SK-N-SH (cell line): ENCODE measurements at regions not wholly inside any gene's neighbourhood (a gene's known extent, or its start where the extent isn't known, plus 50 kb on each side); places are given as distances from the start of the nearest gene placed in this dataset.

ENCODE experiments used
- CTCF ChIA-PET: fragments of 300-600, 350-600 bp; formaldehyde crosslinking; extraction: SDS; loops from one replicate; lab custom pipeline; 2021; lab: Yijun Ruan, JAX
- POLR2A ChIA-PET: fragments of 350-600 bp; sonication (Branson Sonifier 250); formaldehyde crosslinking; extraction: SDS; loops from one replicate; lab custom pipeline; 2020; ENCODE audit warnings: antibody characterized with exemption, inconsistent platforms; lab: Yijun Ruan, JAX
- DNase-seq: peaks from one replicate; pipeline ENCODE4 v3.0.0; 2012
- H2AFZ ChIP-seq: fragments of 200-600 bp; sonication (generic); 2 replicates; pipeline ENCODE4 v1.8.1; 2016; ENCODE audit warnings: antibody characterized with exemption, mild to moderate bottlenecking, low read depth
- H3F3A ChIP-seq: fragments of 200-600 bp; sonication (generic); replicated peaks from 2 replicates; pipeline ENCODE3; 2016; ENCODE audit warnings: antibody characterized with exemption, mild to moderate bottlenecking; ENCODE audit not compliant: insufficient read depth
- H3K27ac ChIP-seq, 2 experiments: fragments of 200-500 bp in 1 of 2; fragments of 200-600 bp in 1 of 2; sonication (Bioruptor generic) in 1 of 2; sonication (generic), shearing (Covaris generic) in 1 of 2; 2 replicates each; pipeline versions ENCODE4 v1.5.1 to v1.6.1; 2014 to 2016; ENCODE audit warnings: low read depth in 2 of 2, inconsistent platforms in 1 of 2, low read length in 1 of 2, mild to moderate bottlenecking in 1 of 2, mixed read lengths in 1 of 2
- H3K27me3 ChIP-seq: fragments of 200-600 bp; sonication (generic), shearing (Covaris generic); 2 replicates; pipeline ENCODE4 v1.6.1; 2016; ENCODE audit warnings: mixed run types; ENCODE audit not compliant: insufficient read depth
- H3K36me3 ChIP-seq, 2 experiments: fragments of 200-500 bp in 1 of 2; fragments of 200-600 bp in 1 of 2; sonication (Bioruptor generic) in 1 of 2; sonication (generic) in 1 of 2; replicated peaks in 1 of 2; 2 replicates each; pipeline versions ENCODE3 to v1.5.1; 2014 to 2016; ENCODE audit warnings: low read length in 1 of 2, mild to moderate bottlenecking in 1 of 2; ENCODE audit not compliant: insufficient read depth in 2 of 2, control insufficient read depth in 1 of 2
- H3K4me1 ChIP-seq, 2 experiments: fragments of 200-500 bp in 1 of 2; fragments of 200-600 bp in 1 of 2; sonication (Bioruptor generic) in 1 of 2; sonication (generic), shearing (Covaris generic) in 1 of 2; 2 replicates each; pipeline versions ENCODE4 v1.5.1 to v1.6.1; 2014 to 2016; ENCODE audit warnings: low read depth in 1 of 2, low read length in 1 of 2, mixed run types in 1 of 2; ENCODE audit not compliant: insufficient read depth in 2 of 2, control insufficient read depth in 1 of 2
- H3K4me2 ChIP-seq: fragments of 200-600 bp; sonication (generic), shearing (Covaris generic); 2 replicates; pipeline ENCODE4 v1.6.1; 2017; ENCODE audit warnings: mixed run types
- H3K4me3 ChIP-seq, 2 experiments: fragments of 200-500 bp in 1 of 2; fragments of 200-600 bp in 1 of 2; sonication (Bioruptor generic) in 1 of 2; sonication (generic), shearing (Covaris generic) in 1 of 2; 2 replicates each; pipeline versions ENCODE4 v1.5.1 to v1.8.1; 2014 to 2016; ENCODE audit warnings: low read depth in 2 of 2, inconsistent platforms in 1 of 2, low read length in 1 of 2, mild to moderate bottlenecking in 1 of 2, mixed read lengths in 1 of 2, moderate library complexity in 1 of 2
- H3K79me2 ChIP-seq: fragments of 200-600 bp; sonication (generic); 2 replicates; pipeline ENCODE4 v1.8.1; 2017; ENCODE audit warnings: mild to moderate bottlenecking; ENCODE audit not compliant: insufficient read depth
- H3K9ac ChIP-seq: fragments of 200-600 bp; sonication (generic); 2 replicates; pipeline ENCODE4 v1.6.1; 2017; ENCODE audit warnings: mixed run types
- H3K9me2 ChIP-seq: fragments of 200-600 bp; sonication (generic); 2 replicates; pipeline ENCODE4 v1.6.1; 2017; ENCODE audit warnings: mixed run types
- H3K9me3 ChIP-seq: fragments of 200-600 bp; sonication (generic); 2 replicates; pipeline ENCODE4 v1.6.1; 2017; ENCODE audit warnings: mixed run types, mild to moderate bottlenecking, moderate library complexity
- H4K20me1 ChIP-seq: fragments of 200-600 bp; sonication (generic); 2 replicates; pipeline ENCODE4 v1.6.1; 2017; ENCODE audit warnings: mild to moderate bottlenecking, mixed run types; ENCODE audit not compliant: insufficient read depth
- CHD2 ChIP-seq: fragments of 150-350 bp; IDR thresholded peaks from 2 replicates; pipeline ENCODE4 v1.6.1; 2018; ENCODE audit warnings: low read length; ENCODE audit not compliant: partially characterized antibody
- EP300 ChIP-seq, 2 experiments: IDR thresholded peaks; 2 replicates each; pipeline versions ENCODE4 v1.4.0 to v1.6.1; 2012; ENCODE audit warnings: borderline replicate concordance in 1 of 2, low read depth in 1 of 2, low read length in 1 of 2
- EZH2phosphoT487 ChIP-seq: fragments of 200-600 bp; sonication (generic); IDR thresholded peaks from 2 replicates; pipeline ENCODE4 v1.6.1; 2017; ENCODE audit warnings: low read depth, mixed run types, mild to moderate bottlenecking, antibody characterized with exemption, moderate library complexity, borderline replicate concordance
- FOSL2 ChIP-seq: IDR thresholded peaks from 2 replicates; pipeline ENCODE4 v1.4.0; 2012; ENCODE audit warnings: low read depth, mild to moderate bottlenecking, moderate library complexity, borderline replicate concordance
- FOXJ3 ChIP-seq: sonication (generic); formaldehyde crosslinking; IDR thresholded peaks from 2 replicates; pipeline ENCODE4 v1.5.1; 2020; ENCODE audit warnings: mild to moderate bottlenecking, missing genetic modification reagents
- MXI1 ChIP-seq: IDR thresholded peaks from 2 replicates; pipeline ENCODE4 v1.6.1; 2012; ENCODE audit warnings: mild to moderate bottlenecking, low read depth, low read length, improper control_type of control experiment
- NRF1 ChIP-seq: IDR thresholded peaks from 2 replicates; pipeline ENCODE4 v1.6.1; 2012; ENCODE audit warnings: low read depth, mild to moderate bottlenecking, low read length
- RAD21 ChIP-seq: IDR thresholded peaks from 2 replicates; pipeline ENCODE4 v1.6.1; 2012; ENCODE audit warnings: mild to moderate bottlenecking, low read length
- RFX5 ChIP-seq: IDR thresholded peaks from 2 replicates; pipeline ENCODE4 v1.6.1; 2012; ENCODE audit warnings: mild to moderate bottlenecking, improper control_type of control experiment, low read length
- RXRA ChIP-seq: IDR thresholded peaks from 2 replicates; pipeline ENCODE4 v1.4.0; 2012; ENCODE audit warnings: low read depth, mild to moderate bottlenecking, borderline replicate concordance
- SMC3 ChIP-seq: IDR thresholded peaks from 2 replicates; pipeline ENCODE4 v1.6.1; 2012; ENCODE audit warnings: low read depth, low read length, improper control_type of control experiment
- TCF12 ChIP-seq: IDR thresholded peaks from 2 replicates; pipeline ENCODE4 v1.4.0; 2012
- TEAD4 ChIP-seq: IDR thresholded peaks from 2 replicates; pipeline ENCODE4 v1.4.0; 2012; ENCODE audit warnings: mild to moderate bottlenecking, borderline replicate concordance; ENCODE audit not compliant: insufficient read depth
- YY1 ChIP-seq: IDR thresholded peaks from 2 replicates; pipeline ENCODE4 v1.4.0; 2012; ENCODE audit warnings: low read depth, mild to moderate bottlenecking
- WGBS: methylation state at CpG from one replicate; pipeline ENCODE4 v1.1.6; 2017; ENCODE audit warnings: low lambda C conversion rate; 5-methylcytosine and 5-hydroxymethylcytosine counted together
- TF ChIP-seq, protein P1 (sequence below): IDR thresholded peaks from 2 replicates; pipeline ENCODE4 v1.6.1; 2012; ENCODE audit warnings: mild to moderate bottlenecking, low read depth, low read length, moderate library complexity
- TF ChIP-seq, protein P2 (sequence below): IDR thresholded peaks from 2 replicates; pipeline ENCODE4 v1.4.0; 2012; ENCODE audit warnings: low read depth
- TF ChIP-seq, protein P3 (sequence below): fragments of 150-350 bp; IDR thresholded peaks from 2 replicates; pipeline ENCODE4 v1.6.1; 2016; ENCODE audit warnings: mild to moderate bottlenecking, low read depth, low read length
- TF ChIP-seq, protein P4 (sequence below): IDR thresholded peaks from 2 replicates; pipeline ENCODE4 v1.4.0; 2012; ENCODE audit warnings: low read depth, borderline replicate concordance
- TF ChIP-seq, protein P5 (sequence below): fragments of 150-350 bp; IDR thresholded peaks from 2 replicates; pipeline ENCODE4 v1.6.1; 2017; ENCODE audit warnings: antibody characterized with exemption, low read length, low read depth, borderline replicate concordance

DNA sequence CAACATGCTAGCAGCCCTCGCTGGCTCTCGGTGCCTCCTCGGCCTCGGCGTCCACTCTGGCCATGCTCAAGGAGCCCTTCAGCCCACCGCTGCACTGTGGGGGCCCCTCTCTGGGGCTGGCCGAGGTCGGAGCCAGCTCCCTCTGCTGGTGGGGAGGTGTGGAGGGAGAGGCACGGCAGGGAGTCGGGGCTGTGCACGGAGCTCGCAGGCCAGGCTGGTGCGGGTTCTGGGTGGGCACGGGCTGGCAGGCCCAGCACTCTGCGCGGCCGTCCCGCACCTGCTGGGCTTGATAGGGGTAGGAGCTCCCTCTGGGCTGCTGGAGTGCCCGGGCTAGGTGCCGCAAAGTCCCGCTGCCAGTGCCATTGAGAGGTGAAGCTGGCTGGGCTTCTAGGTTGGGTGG lies 251.0 kb downstream of the SQOR start:
- POLR2A ChIA-PET, result no interaction called here

More for the DNA sequence above, 251.0 kb downstream of the SQOR start:
- CTCF ChIA-PET, result no interaction called here
- Histone ChIP-seq H3F3A (no peaks in the 10 kb centered on the region), H3K4me1 (no peaks in the 10 kb centered on the region), H3K4me3 (no peak overlapping the region), H3K27me3 (no peaks in the 10 kb centered on the region), H3K4me2 (no peak overlapping the region), H2AFZ (no peak overlapping the region), H3K9me3 (no peaks in the 10 kb centered on the region), H3K36me3 (no peaks in the 10 kb centered on the region), H3K9me2 (no peaks in the 10 kb centered on the region), H3K27ac (no peak overlapping the region), H3K9ac (no peak overlapping the region), H4K20me1 (no peaks in the 10 kb centered on the region), H3K79me2 (no peaks in the 10 kb centered on the region)
- DNase-seq, result no peak
- 76% methylated on average over 10 of the region's 21 CpGs for WGBS
- TF ChIP-seq EZH2phosphoT487 (no peak), TEAD4 (no peak), RAD21 (no peak), FOXJ3 (CRISPR knock-in tag) (no peak), MXI1 (no peak), RFX5 (no peak), FOSL2 (no peak), RXRA (no peak), NRF1 (no peak), YY1 (no peak), EP300 (IDR thresholded peaks at IDR 0.05; ENCODE audit: borderline replicate concordance in 1 of 2, low read depth in 1 of 2, low read length in 1 of 2) (no peak), CHD2 (no peak), SMC3 (no peak), TCF12 (no peak)
- TF ChIP-seq, protein P1, sequence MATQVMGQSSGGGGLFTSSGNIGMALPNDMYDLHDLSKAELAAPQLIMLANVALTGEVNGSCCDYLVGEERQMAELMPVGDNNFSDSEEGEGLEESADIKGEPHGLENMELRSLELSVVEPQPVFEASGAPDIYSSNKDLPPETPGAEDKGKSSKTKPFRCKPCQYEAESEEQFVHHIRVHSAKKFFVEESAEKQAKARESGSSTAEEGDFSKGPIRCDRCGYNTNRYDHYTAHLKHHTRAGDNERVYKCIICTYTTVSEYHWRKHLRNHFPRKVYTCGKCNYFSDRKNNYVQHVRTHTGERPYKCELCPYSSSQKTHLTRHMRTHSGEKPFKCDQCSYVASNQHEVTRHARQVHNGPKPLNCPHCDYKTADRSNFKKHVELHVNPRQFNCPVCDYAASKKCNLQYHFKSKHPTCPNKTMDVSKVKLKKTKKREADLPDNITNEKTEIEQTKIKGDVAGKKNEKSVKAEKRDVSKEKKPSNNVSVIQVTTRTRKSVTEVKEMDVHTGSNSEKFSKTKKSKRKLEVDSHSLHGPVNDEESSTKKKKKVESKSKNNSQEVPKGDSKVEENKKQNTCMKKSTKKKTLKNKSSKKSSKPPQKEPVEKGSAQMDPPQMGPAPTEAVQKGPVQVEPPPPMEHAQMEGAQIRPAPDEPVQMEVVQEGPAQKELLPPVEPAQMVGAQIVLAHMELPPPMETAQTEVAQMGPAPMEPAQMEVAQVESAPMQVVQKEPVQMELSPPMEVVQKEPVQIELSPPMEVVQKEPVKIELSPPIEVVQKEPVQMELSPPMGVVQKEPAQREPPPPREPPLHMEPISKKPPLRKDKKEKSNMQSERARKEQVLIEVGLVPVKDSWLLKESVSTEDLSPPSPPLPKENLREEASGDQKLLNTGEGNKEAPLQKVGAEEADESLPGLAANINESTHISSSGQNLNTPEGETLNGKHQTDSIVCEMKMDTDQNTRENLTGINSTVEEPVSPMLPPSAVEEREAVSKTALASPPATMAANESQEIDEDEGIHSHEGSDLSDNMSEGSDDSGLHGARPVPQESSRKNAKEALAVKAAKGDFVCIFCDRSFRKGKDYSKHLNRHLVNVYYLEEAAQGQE, result no peak
- TF ChIP-seq, protein P2, sequence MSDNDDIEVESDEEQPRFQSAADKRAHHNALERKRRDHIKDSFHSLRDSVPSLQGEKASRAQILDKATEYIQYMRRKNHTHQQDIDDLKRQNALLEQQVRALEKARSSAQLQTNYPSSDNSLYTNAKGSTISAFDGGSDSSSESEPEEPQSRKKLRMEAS, result no peak
- TF ChIP-seq, protein P3, sequence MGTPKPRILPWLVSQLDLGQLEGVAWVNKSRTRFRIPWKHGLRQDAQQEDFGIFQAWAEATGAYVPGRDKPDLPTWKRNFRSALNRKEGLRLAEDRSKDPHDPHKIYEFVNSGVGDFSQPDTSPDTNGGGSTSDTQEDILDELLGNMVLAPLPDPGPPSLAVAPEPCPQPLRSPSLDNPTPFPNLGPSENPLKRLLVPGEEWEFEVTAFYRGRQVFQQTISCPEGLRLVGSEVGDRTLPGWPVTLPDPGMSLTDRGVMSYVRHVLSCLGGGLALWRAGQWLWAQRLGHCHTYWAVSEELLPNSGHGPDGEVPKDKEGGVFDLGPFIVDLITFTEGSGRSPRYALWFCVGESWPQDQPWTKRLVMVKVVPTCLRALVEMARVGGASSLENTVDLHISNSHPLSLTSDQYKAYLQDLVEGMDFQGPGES, result no peak
- TF ChIP-seq, protein P4, sequence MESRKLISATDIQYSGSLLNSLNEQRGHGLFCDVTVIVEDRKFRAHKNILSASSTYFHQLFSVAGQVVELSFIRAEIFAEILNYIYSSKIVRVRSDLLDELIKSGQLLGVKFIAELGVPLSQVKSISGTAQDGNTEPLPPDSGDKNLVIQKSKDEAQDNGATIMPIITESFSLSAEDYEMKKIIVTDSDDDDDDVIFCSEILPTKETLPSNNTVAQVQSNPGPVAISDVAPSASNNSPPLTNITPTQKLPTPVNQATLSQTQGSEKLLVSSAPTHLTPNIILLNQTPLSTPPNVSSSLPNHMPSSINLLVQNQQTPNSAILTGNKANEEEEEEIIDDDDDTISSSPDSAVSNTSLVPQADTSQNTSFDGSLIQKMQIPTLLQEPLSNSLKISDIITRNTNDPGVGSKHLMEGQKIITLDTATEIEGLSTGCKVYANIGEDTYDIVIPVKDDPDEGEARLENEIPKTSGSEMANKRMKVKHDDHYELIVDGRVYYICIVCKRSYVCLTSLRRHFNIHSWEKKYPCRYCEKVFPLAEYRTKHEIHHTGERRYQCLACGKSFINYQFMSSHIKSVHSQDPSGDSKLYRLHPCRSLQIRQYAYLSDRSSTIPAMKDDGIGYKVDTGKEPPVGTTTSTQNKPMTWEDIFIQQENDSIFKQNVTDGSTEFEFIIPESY, result no peak
- TF ChIP-seq, protein P5, sequence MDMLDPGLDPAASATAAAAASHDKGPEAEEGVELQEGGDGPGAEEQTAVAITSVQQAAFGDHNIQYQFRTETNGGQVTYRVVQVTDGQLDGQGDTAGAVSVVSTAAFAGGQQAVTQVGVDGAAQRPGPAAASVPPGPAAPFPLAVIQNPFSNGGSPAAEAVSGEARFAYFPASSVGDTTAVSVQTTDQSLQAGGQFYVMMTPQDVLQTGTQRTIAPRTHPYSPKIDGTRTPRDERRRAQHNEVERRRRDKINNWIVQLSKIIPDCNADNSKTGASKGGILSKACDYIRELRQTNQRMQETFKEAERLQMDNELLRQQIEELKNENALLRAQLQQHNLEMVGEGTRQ, result no peak
